ENCODE measurements at regions not wholly inside any gene's neighbourhood (a gene's known extent, or its start where the extent isn't known, plus 50 kb on each side); places are given as distances from the start of the nearest gene placed in this dataset.

- no peak for TF ChIP-seq FOSL1 (IDR thresholded peaks at IDR 0.05; ENCODE audit: insufficient read depth, low read depth, low read length)
- no peak for TF ChIP-seq ATF2 (IDR thresholded peaks at IDR 0.05; ENCODE audit: low read length)
- TF ChIP-seq PHF8 (conservative IDR thresholded peaks at IDR 0.05; ENCODE audit: low read depth, low read length) = no peak
- TF ChIP-seq POLR2A (IDR thresholded peaks at IDR 0.05; ENCODE audit: control extremely low read depth in 1 of 2, low read depth in 2 of 2, low read length in 2 of 2) = no peak
- TF ChIP-seq MAFK (IDR thresholded peaks at IDR 0.05; ENCODE audit: low read depth, low read length) = no peak
- no peak for TF ChIP-seq CEBPB (IDR thresholded peaks at IDR 0.05; ENCODE audit: low read depth, low read length)
These were observed 371.7 kb upstream of the MEX3C start (continued) for GRCh38 chr18:51569153-51569552.
